H1 (cell line): ENCODE measurements at regions not wholly inside any gene's neighbourhood (a gene's known extent, or its start where the extent isn't known, plus 50 kb on each side); places are given as distances from the start of the nearest gene placed in this dataset.

Source experiments
- CTCF ChIA-PET: fragments of 300-600 bp; sonication (Branson Sonifier 250); formaldehyde crosslinking; loops from one replicate; lab custom pipeline; 2021; ENCODE audit not compliant: partially characterized antibody; lab: Charles Lee
- POLR2A ChIA-PET: fragments of 300-600 bp; sonication (Branson Sonifier 250); formaldehyde crosslinking; loops from one replicate; lab custom pipeline; 2021; ENCODE audit warnings: inconsistent platforms; ENCODE audit not compliant: partially characterized antibody; lab: Charles Lee
- DNase-seq, 2 experiments: peaks; one replicate each; pipeline versions ENCODE4 v3.0.0 to v3.0.0-alpha.2; 2010 to 2022; ENCODE audit warnings: low spot score in 2 of 2, low read depth in 1 of 2, mixed read lengths in 1 of 2
- FAIRE-seq: peaks from 2 replicates; lab custom pipeline; 2011; peaks lifted over from hg19 to GRCh38; lab: Jason Lieb, UNC
- H2AFZ ChIP-seq: 2 replicates; pipeline ENCODE4 v1.8.1; 2012; ENCODE audit warnings: low read length, inconsistent platforms
- H2AK5ac ChIP-seq: 2 replicates; pipeline ENCODE4 v1.6.1; 2013; ENCODE audit warnings: low read depth, low read length
- H2BK120ac ChIP-seq: replicated peaks from 2 replicates; pipeline ENCODE3; 2013; ENCODE audit warnings: low read depth, low read length, inconsistent platforms
- H2BK12ac ChIP-seq: 2 replicates; pipeline ENCODE4 v1.6.1; 2013; ENCODE audit warnings: low read depth, low read length
- H2BK15ac ChIP-seq: 2 replicates; pipeline ENCODE4 v1.6.1; 2013; ENCODE audit warnings: low read length
- H2BK20ac ChIP-seq: 2 replicates; pipeline ENCODE4 v1.6.1; 2013; ENCODE audit warnings: low read length
- H2BK5ac ChIP-seq: 2 replicates; pipeline ENCODE4 v1.6.1; 2013; ENCODE audit warnings: low read depth, low read length
- H3K14ac ChIP-seq: 2 replicates; pipeline ENCODE4 v1.6.1; 2013; ENCODE audit warnings: inconsistent platforms; ENCODE audit not compliant: insufficient read length
- H3K18ac ChIP-seq: 2 replicates; pipeline ENCODE4 v1.6.1; 2013; ENCODE audit warnings: low read length; ENCODE audit errors: extremely low read depth
- H3K23ac ChIP-seq: 2 replicates; pipeline ENCODE4 v1.6.1; 2013; ENCODE audit warnings: inconsistent platforms; ENCODE audit not compliant: insufficient read length
- H3K23me2 ChIP-seq: 2 replicates; pipeline ENCODE4 v1.6.1; 2013; ENCODE audit warnings: low read depth, low read length
- H3K27ac ChIP-seq: 2 replicates; pipeline ENCODE4 v1.6.1; 2011; ENCODE audit warnings: low read depth, low read length, inconsistent platforms
- H3K27me3 ChIP-seq, 4 experiments: replicated peaks in 1 of 4; 1 replicate in 1 of 4; 2 replicates in 3 of 4; pipeline versions ENCODE4 v1.6.1 to v1.8.1; 2011 to 2013; ENCODE audit warnings: low read length in 3 of 4, mild to moderate bottlenecking in 3 of 4, inconsistent platforms in 2 of 4, mixed read lengths in 2 of 4, moderate library complexity in 1 of 4; ENCODE audit not compliant: control insufficient read depth in 3 of 4, insufficient read depth in 3 of 4; ENCODE audit errors: extremely low read depth in 1 of 4
- H3K36me3 ChIP-seq, 4 experiments: 2 replicates each; pipeline versions ENCODE4 v1.6.1 to v1.8.1; 2011 to 2013; ENCODE audit warnings: mild to moderate bottlenecking in 4 of 4, low read length in 3 of 4, moderate library complexity in 2 of 4, control low read depth in 1 of 4, inconsistent platforms in 1 of 4; ENCODE audit not compliant: insufficient read depth in 4 of 4, control insufficient read depth in 2 of 4
- H3K4ac ChIP-seq: replicated peaks from 2 replicates; pipeline ENCODE3; 2013; ENCODE audit warnings: low read length, low read depth, mixed read lengths, inconsistent platforms; ENCODE audit not compliant: insufficient read length
- H3K4me1 ChIP-seq, 4 experiments: replicated peaks in 1 of 4; 1 replicate in 1 of 4; 2 replicates in 3 of 4; pipeline versions ENCODE4 v1.6.1 to v1.8.1; 2011 to 2013; ENCODE audit warnings: low read length in 3 of 4, inconsistent platforms in 2 of 4, mixed read lengths in 1 of 4; ENCODE audit not compliant: insufficient read depth in 4 of 4, control insufficient read depth in 3 of 4
- H3K4me2 ChIP-seq, 2 experiments: 2 replicates each; pipeline versions ENCODE4 v1.6.1 to v1.8.1; 2011 to 2013; ENCODE audit warnings: low read depth in 2 of 2, low read length in 2 of 2, control low read depth in 1 of 2, inconsistent platforms in 1 of 2, mild to moderate bottlenecking in 1 of 2; ENCODE audit not compliant: insufficient read depth in 1 of 2
- H3K4me3 ChIP-seq, 4 experiments: fragments of 200-600, 300-600 bp in 1 of 4; sonication (generic), shearing (Covaris generic), sonication (Bioruptor Twin) in 1 of 4; 2 replicates each; pipeline versions ENCODE4 v1.5.1 to v1.8.1; 2011 to 2016; ENCODE audit warnings: low read length in 4 of 4, low read depth in 3 of 4, control low read depth in 2 of 4, inconsistent platforms in 2 of 4, mild to moderate bottlenecking in 2 of 4, mixed read lengths in 1 of 4, moderate library complexity in 1 of 4; ENCODE audit not compliant: insufficient read depth in 2 of 4; ENCODE audit errors: extremely low read depth in 1 of 4
- H3K56ac ChIP-seq: replicated peaks from 2 replicates; pipeline ENCODE3; 2013; ENCODE audit warnings: low read depth, mild to moderate bottlenecking, mixed read lengths, low read length, inconsistent platforms; ENCODE audit not compliant: insufficient read length
- H3K79me1 ChIP-seq: 2 replicates; pipeline ENCODE4 v1.6.1; 2013; ENCODE audit warnings: low read depth, low read length, control low read depth
- H3K79me2 ChIP-seq, 2 experiments: 2 replicates each; pipeline versions ENCODE4 v1.6.1 to v1.8.1; 2012 to 2013; ENCODE audit warnings: low read length in 2 of 2, mild to moderate bottlenecking in 2 of 2, inconsistent platforms in 1 of 2; ENCODE audit not compliant: insufficient read depth in 2 of 2, control insufficient read depth in 1 of 2
- H3K9ac ChIP-seq, 4 experiments: replicated peaks in 1 of 4; 1 replicate in 1 of 4; 2 replicates in 3 of 4; pipeline versions ENCODE4 v1.6.1 to v1.8.1; 2011 to 2013; ENCODE audit warnings: low read depth in 3 of 4, low read length in 3 of 4, control low read depth in 2 of 4, mild to moderate bottlenecking in 2 of 4, moderate library complexity in 2 of 4, inconsistent platforms in 1 of 4; ENCODE audit errors: extremely low read depth in 1 of 4
- H3K9me3 ChIP-seq, 2 experiments: 2 replicates each; pipeline versions ENCODE4 v1.6.1 to v1.8.1; 2012 to 2013; ENCODE audit warnings: mild to moderate bottlenecking in 2 of 2, moderate library complexity in 2 of 2, control low read depth in 1 of 2, inconsistent platforms in 1 of 2, low read depth in 1 of 2, low read length in 1 of 2, mixed read lengths in 1 of 2; ENCODE audit not compliant: insufficient read depth in 2 of 2
- H4K20me1 ChIP-seq, 2 experiments: replicated peaks in 1 of 2; 2 replicates each; pipeline versions ENCODE3 to v1.8.1; 2011 to 2013; ENCODE audit warnings: inconsistent platforms in 2 of 2, low read length in 2 of 2, mild to moderate bottlenecking in 1 of 2; ENCODE audit not compliant: insufficient read depth in 2 of 2, control insufficient read depth in 1 of 2
- H4K5ac ChIP-seq: 2 replicates; pipeline ENCODE4 v1.6.1; 2013; ENCODE audit warnings: low read length, low read depth, mixed read lengths, inconsistent platforms; ENCODE audit not compliant: insufficient read length
- H4K8ac ChIP-seq: 2 replicates; pipeline ENCODE4 v1.8.0; 2013; ENCODE audit warnings: mild to moderate bottlenecking, moderate library complexity, low read length, inconsistent platforms; ENCODE audit not compliant: insufficient read depth; ENCODE audit errors: extremely low read depth
- H4K91ac ChIP-seq: replicated peaks from 2 replicates; pipeline ENCODE3; 2013; ENCODE audit warnings: low read length, mixed read lengths, inconsistent platforms; ENCODE audit not compliant: insufficient read length
- CTBP2 ChIP-seq: IDR thresholded peaks from 2 replicates; pipeline ENCODE4 v1.7.0; 2011; ENCODE audit warnings: borderline replicate concordance, mild to moderate bottlenecking, moderate library complexity, mixed read lengths, low read length; ENCODE audit not compliant: insufficient read depth, insufficient read length
- E2F6 ChIP-seq: IDR thresholded peaks from 2 replicates; pipeline ENCODE4 v1.6.1; 2012; ENCODE audit warnings: inconsistent platforms
- JUN ChIP-seq: IDR thresholded peaks from 2 replicates; pipeline ENCODE4 v1.6.1; 2011; ENCODE audit warnings: low read depth, mild to moderate bottlenecking, improper control_type of control experiment, low read length
- MAFK ChIP-seq: IDR thresholded peaks from 2 replicates; pipeline ENCODE4 v1.6.1; 2012; ENCODE audit warnings: low read depth, mild to moderate bottlenecking, improper control_type of control experiment, low read length
- RAD21 ChIP-seq, 2 experiments: IDR thresholded peaks in 1 of 2; conservative IDR thresholded peaks in 1 of 2; 2 replicates each; pipeline ENCODE4 v1.6.1; 2011; ENCODE audit warnings: low read depth in 2 of 2, low read length in 2 of 2, improper control_type of control experiment in 1 of 2, inconsistent platforms in 1 of 2, mild to moderate bottlenecking in 1 of 2, moderate library complexity in 1 of 2
- SAP30 ChIP-seq: fragments of 300-600 bp; sonication (generic); IDR thresholded peaks from 2 replicates; pipeline ENCODE4 v1.7.1; 2012; ENCODE audit warnings: low read length, moderate library complexity, mild to moderate bottlenecking, inconsistent platforms; ENCODE audit not compliant: insufficient read depth, insufficient replicate concordance
- SIRT6 ChIP-seq: IDR thresholded peaks from one replicate; pipeline ENCODE4 v1.7.1; 2012; ENCODE audit warnings: low read length, inconsistent platforms
- SP4 ChIP-seq: IDR thresholded peaks from 2 replicates; pipeline ENCODE4 v1.6.1; 2012; ENCODE audit warnings: low read length, inconsistent platforms
- SUZ12 ChIP-seq: fragments of 200-600 bp; sonication (generic); IDR thresholded peaks from 2 replicates; pipeline ENCODE4 v1.6.1; 2012; ENCODE audit warnings: mild to moderate bottlenecking, inconsistent platforms, low read length, moderate library complexity, mixed read lengths
- TAF7 ChIP-seq: optimal IDR thresholded peaks from 2 replicates; pipeline ENCODE3; 2011; ENCODE audit warnings: low read depth, mild to moderate bottlenecking, inconsistent platforms, low read length, moderate library complexity, borderline replicate concordance
- TBP ChIP-seq: IDR thresholded peaks from 2 replicates; pipeline ENCODE4 v1.6.1; 2011; ENCODE audit warnings: low read depth, low read length, improper control_type of control experiment
- TEAD4 ChIP-seq: IDR thresholded peaks from 2 replicates; pipeline ENCODE4 v1.6.1; 2012; ENCODE audit warnings: low read depth, low read length, inconsistent platforms, mixed read lengths
- WGBS, 2 experiments: shearing (Covaris generic) in 1 of 2; methylation state at CpG; one replicate each; pipeline versions ENCODE4 v1.1.6 to v1.1.7; 2013 to 2015; ENCODE audit warnings: low lambda C conversion rate in 2 of 2, mixed read lengths in 2 of 2, inconsistent platforms in 1 of 2, low coverage in 1 of 2, missing lambda C conversion rate in 1 of 2; ENCODE audit not compliant: insufficient replicate concordance in 2 of 2, insufficient coverage in 1 of 2, insufficient read length in 1 of 2; ENCODE audit errors: extremely low coverage in 1 of 2, missing lambda C conversion rate in 1 of 2; 5-methylcytosine and 5-hydroxymethylcytosine counted together

GRCh38 chrX:45264865-45265264, 64.2 kb upstream of the DIPK2B start:
- no peak overlapping the region for H2BK5ac ChIP-seq
- H3K27me3 ChIP-seq: no peaks in the 10 kb centered on the region
- no peaks in the 10 kb centered on the region for H3K23me2 ChIP-seq
- H3K14ac ChIP-seq: no peak overlapping the region
- H4K20me1 ChIP-seq: no peaks in the 10 kb centered on the region
- H3K4ac ChIP-seq: no peak overlapping the region
- DNase-seq: no peak
- H2BK20ac ChIP-seq: no peak overlapping the region
- H4K91ac ChIP-seq: no peak overlapping the region
- no peak overlapping the region for H3K23ac ChIP-seq
- H3K36me3 ChIP-seq: no peaks in the 10 kb centered on the region
- H2AFZ ChIP-seq: no peak overlapping the region
- H2BK15ac ChIP-seq: no peak overlapping the region
- H2BK12ac ChIP-seq: no peak overlapping the region
- H3K79me1 ChIP-seq: no peaks in the 10 kb centered on the region
- no peak for FAIRE-seq
- H4K8ac ChIP-seq: no peak overlapping the region
- no peak overlapping the region for H2AK5ac ChIP-seq
- H4K5ac ChIP-seq: no peak overlapping the region
- H3K27ac ChIP-seq: no peak overlapping the region
- H3K18ac ChIP-seq: no peak overlapping the region
- WGBS, 2 experiments: 100% methylated on average over 7 of the region's 7 CpGs; no CpG with 5 or more reads in 1 of the 2 experiments
- H3K4me1 ChIP-seq: no peaks in the 10 kb centered on the region
- no peak overlapping the region for H3K4me2 ChIP-seq
- CTCF ChIA-PET: no interaction called here
- POLR2A ChIA-PET: no interaction called here
- H3K9me3 ChIP-seq: no peaks in the 10 kb centered on the region
- H2BK120ac ChIP-seq: no peak overlapping the region
- H3K9ac ChIP-seq: no peak overlapping the region
- TF ChIP-seq CTBP2: no peak
- TF ChIP-seq SUZ12: no peak
- no peak for TF ChIP-seq TBP
- no peak for TF ChIP-seq SP4
- TF ChIP-seq SAP30: no peak
- TF ChIP-seq SIRT6: no peak
- no peak for TF ChIP-seq JUN
- no peak for TF ChIP-seq RAD21 (IDR thresholded peaks at IDR 0.05 in 1 of 2, conservative IDR thresholded peaks at IDR 0.05 in 1 of 2; ENCODE audit: low read depth in 2 of 2, low read length in 2 of 2)
- no peak for TF ChIP-seq TEAD4
- no peak for TF ChIP-seq TAF7
- no peak for TF ChIP-seq MAFK
- TF ChIP-seq E2F6: no peak
- no peak overlapping the region for H3K4me3 ChIP-seq
- no peak overlapping the region for H3K56ac ChIP-seq
- H3K79me2 ChIP-seq: no peaks in the 10 kb centered on the region
